NCI-H345 (cell line): ENCODE measurements at regions not wholly inside any gene's neighbourhood (a gene's known extent, or its start where the extent isn't known, plus 50 kb on each side); places are given as distances from the start of the nearest gene placed in this dataset.
A peak's percentile ranks its signal among the peaks of the same experiment; 100 is the strongest.
"Not testable (repeated sequence)": the region's sequence is repeated elsewhere in the genome, so short reads cannot be mapped to it uniquely, and the experiment has no call there.

Source experiments
- DNase-seq: peaks from one replicate; lab custom pipeline; 2025; lab: John Stamatoyannopoulos, UW

DNA sequence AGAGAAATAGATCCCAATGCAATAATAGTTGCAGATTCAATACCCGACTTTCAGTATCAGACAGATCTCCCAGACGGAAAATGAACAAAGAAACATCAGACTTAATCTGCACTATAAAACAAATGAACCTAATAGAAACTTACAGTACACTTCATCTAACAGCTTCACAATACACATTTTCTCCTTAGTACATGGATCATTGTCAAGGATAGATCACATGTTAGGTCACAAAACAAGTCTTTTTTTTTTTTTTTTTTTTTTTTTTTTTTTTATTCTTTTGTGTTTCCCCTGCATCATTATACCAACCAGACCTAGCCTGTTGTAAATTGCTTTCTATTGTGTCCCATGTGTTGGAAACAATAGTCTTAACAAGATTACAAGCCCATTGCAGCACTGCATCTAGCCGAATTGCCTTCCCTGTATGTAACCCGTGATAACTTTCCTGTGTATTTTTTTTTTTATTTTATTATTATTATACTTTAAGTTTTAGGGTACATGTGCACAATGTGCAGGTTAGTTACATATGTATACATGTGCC is 134.0 kb upstream of the MAD2L1 start:
- DNase-seq, result not testable (repeated sequence)

DNA sequence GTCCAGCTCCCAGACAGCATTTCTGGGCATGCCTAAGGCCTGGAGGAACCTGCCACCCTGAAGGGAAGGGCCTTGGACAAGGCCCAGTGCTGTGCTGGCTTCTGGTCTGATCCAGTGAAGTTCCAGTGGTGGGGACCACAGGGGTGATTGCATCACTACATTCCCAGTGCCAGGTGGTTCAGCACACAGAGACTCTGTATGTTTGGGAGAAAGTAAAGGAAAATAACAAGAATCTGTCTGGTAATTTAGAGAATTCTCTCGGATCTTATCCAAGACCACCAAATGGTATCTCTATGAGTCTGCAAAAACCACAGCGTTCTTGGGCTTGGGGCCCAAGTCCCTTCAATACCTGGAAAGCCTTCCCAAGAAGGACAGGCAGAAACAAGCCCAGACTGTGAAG is 131.8 kb upstream of the MAD2L1 start:
- no peak for DNase-seq

DNA sequence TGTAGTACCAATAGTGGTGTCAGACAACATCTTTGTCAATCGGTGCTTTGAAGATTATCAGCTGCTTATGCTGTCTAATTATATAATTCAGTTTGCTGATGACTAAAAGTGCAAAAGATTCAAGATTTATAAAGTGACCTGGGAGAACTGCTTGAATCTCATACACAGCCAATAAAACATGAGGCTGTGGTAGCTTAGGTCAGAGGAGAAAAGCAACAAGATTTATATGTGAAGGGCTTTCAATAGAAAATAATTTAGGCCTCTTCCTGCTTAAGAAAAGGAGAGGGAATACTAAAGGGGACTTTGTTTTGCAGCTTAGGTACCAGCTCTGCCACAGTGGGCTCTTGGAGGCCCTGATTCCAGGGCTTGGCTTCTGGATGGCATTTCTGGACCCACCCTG is 111.0 kb upstream of the MAD2L1 start:
- no peak for DNase-seq

DNA sequence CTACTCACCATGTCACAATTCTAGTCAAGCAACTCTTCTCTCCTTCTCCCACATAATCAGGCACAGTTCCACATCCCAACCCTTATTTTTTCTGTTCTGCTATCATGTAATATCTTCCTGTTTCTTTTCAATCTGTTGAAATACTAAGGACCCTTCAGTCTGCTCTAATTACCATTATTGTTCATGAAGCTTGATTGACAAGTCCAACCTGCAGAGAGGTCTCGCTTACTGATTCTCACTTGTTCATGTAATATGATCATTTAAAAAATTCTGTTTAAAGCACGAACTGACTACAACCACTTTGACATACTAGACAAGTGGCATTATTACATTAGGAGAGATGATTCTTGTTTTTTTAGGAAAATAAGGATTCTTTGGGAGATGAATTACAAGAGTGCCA is 108.6 kb upstream of the MAD2L1 start:
- no peak for DNase-seq

DNA sequence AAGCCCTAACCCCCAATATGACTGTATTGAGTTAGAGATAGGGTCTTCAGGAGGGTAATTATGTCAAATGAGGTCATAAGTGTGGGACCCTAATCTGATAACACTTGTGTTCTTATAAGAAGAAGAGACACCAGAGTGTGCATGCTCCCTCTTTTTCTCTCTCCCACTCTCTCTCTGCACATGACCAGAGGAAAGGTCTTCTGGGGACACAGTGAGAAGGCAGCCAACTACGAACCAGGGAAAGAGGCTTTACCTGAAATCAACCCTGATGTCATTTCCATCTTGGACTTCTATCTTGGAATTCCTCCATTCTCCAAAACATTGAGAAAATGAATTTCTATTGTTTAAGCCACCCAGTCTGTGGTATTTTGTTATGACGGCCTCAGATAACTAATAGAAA is 97.2 kb upstream of the MAD2L1 start:
- DNase-seq, result no peak

DNA sequence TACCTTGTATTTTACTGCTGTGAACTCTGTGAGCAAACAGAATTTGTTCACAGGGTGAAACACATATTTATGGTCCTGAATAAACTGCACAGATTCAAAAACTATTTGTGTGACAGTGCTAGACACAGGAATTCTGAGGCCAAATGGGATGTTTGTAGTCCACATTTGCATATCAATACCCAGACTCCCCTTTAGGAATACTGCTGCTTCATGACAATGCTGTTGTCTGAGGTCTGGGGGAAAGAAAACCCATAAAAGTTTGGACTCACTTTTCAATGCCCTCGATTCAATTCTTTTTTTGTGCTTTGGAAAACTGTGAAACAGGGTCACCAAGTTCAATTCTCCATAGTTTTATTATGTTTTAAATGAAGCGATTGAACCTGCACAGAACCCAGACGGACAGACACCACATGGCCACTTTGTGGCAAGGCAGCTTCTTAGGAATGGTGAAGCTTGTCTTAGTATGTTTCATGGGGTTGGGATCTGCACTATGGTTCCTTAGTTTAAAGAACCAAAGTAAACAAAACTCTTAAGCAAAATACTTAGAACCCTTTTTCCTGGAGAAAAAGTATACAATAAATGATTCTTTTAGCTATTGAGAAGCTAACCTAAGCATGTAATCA is 92.3 kb upstream of the MAD2L1 start:
- DNase-seq, result no peak

DNA sequence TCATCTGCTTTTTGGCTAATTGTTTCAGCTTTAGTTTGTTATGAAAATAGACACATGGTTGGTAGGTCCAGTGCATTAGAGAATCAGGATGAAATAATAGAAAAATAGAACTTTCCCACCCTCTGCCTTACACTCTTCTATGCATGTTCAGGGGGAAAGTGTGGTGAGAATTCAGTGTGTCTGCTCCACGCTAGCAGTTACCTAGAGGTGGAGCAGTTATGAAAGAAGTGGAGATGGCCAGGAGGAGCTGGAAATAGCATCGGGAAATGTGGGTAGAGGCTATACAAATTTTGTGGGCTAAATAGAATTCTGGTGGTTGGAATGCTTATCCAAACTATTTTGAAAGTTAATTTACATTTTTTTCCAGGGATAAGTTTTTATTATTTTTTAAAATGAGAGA is 91.4 kb upstream of the MAD2L1 start:
- DNase-seq, result no peak

DNA sequence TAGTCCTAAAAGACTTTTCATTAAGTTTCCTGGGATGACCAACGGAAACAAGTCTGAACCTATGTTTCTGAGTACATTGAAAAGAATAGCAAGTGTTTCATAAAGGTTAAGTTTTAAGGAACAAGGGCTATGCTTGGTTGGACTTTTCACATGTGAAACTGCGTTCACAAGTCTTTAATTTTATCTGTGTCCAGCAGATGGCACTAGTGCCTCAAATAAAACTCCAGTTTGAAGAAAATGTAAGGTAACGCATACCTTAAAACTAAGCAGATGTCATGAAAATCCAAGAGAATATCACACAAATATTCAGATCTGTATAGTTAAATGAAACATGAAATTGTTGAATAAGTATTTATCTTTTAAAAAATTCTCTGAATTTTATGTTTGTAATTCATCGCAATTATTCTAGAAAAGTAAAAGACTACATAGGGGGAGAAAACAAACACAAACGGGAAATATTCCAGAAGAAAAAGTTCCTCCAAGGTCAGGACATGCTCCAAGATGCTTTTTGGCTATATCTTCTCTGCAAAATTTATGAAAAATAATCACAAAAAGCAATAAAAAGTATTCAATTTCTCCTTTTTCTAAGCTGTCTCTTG is 89.6 kb upstream of the MAD2L1 start:
- peak; percentile 59 for DNase-seq

DNA sequence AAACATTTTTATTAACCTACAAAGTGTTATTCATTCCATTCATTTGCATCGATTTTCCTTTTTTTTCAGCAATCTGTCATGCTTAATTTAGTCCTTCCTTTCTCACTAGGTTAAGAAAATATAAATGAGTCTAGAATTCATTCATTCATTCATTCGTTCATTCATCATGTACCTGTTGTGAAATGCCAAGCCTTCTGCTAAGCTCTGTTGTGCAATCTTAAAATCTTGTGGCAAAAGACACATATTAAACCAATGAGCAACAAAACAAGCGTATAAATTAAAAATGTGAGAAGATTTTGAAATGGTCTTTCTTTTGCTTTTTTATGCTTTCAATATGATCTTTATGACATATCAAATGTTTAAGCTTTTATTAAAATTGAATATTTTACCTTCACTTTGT is 88.6 kb upstream of the MAD2L1 start:
- no peak for DNase-seq

DNA sequence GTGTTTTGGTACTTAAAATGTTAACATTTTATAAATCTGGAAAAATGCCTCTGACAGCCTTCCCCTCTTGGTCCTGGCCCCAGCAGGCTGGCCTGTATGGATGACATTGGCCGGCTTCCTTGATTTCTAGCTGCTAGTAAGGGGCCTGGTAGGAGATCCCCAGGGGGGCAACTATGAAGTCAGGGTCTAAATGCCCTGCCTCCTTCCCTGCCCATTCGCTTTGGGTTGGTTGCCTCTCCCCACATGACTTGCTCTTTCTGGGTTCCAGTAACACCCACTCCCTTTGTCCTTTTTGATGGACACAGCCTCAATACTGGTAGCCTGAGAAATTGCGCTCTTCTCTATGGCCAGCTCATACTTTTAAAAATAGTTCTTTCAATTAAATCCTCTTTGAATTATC is 78.0 kb upstream of the MAD2L1 start:
- DNase-seq, result no peak

DNA sequence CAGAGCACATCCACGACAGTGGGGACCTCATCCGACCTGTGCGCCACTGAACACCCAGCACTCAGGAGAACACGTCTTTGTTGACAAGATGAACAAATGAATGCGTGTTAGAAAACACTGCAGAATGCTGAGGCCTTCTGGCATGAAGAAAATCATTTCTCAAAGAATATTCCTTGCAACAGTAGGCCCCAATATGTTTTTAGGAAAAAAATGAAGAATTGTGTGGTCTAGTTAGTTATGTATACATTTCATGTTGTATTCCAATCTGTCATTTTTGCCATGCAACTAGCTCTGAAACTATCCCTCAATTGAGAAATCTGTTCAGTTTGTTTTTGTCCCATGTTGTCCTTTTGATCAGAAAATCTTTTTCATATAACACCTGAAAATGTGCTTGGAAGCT is 77.4 kb upstream of the MAD2L1 start:
- no peak for DNase-seq

DNA sequence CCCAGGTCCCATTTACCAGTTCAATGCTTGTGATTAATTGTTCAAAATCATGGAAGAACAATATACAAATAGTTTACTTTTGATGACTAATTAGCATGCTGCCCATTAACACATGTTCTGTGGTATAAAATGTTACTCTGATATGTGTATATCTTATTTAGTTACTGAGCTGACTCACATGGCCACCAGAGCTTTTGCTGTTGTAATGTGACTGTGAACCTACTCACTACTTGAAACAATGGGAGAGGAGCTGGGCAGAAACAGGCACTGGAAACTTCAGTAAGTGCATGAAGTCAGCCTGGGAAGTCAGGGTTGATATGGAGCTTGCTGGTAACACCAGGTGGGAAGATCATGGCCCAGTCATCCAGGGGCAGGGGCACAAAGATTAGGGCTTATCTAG is 72.7 kb upstream of the MAD2L1 start:
- DNase-seq, result no peak

DNA sequence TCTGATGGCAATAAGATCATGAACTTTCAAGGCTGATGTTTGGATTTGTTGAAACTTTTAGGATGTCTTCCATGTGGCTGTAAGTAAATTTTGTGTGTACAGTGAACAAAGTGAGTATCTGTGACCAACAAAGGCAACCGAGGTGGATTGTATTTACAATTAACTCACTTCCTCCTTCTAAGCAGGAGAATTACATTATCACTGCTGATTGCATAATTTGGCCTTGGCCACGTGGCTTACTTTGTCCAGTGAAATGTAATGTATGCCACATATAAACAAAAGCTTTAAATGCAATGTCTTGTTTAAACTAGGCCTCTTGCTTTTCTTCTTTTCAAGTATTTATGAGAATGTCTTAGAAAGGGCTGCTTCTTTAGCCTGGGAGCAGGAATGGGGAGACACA is 66.3 kb upstream of the MAD2L1 start:
- no peak for DNase-seq

DNA sequence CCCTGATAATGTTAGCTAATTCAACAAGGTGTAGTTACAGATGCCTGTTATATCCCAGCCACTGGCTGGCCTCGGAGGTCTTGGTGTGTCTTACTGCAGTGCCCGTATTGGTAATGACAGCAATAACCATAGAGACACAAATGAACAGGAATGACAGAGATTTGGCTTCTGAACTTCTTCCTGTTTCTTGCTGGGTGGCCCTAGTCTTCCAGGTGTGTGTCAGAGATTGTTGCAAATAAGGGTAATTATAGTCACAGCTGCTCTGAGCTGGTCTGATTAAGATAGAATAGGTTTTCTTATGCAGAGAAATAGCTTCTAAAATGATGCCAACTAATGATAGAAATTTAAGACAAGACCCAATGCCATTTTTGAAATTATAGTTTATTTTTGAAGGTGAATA is 64.1 kb upstream of the MAD2L1 start:
- no peak for DNase-seq
